ENCODE measurements at regions not wholly inside any gene's neighbourhood (a gene's known extent, or its start where the extent isn't known, plus 50 kb on each side); places are given as distances from the start of the nearest gene placed in this dataset.

- Mint-ChIP-seq H3K36me3 (ENCODE audit: insufficient read depth) (no peaks in the 10 kb centered on the region), H3K4me3 (no peak overlapping the region), H3K4me1 (ENCODE audit: low read depth) (no peaks in the 10 kb centered on the region), H3K27me3 (ENCODE audit: low read depth) (peaks cover 12% of the 10 kb centered on the region), H3K9me3 (peaks cover 9% of the 10 kb centered on the region)
- DNase-seq (no peak), ATAC-seq (no peak)
Measured at GRCh38 chr13:111503376-111503775, 182.9 kb downstream of the TEX29 start.

GRCh38 chr13:111503905-111504695 is 183.7 kb downstream of the TEX29 start:
- H3K27me3 Mint-ChIP-seq (ENCODE audit: low read depth): peaks cover 12% of the 10 kb centered on the region
- DNase-seq (no peak), ATAC-seq (no peak)
- H3K36me3 Mint-ChIP-seq (ENCODE audit: insufficient read depth): no peaks in the 10 kb centered on the region
- H3K4me1 Mint-ChIP-seq (ENCODE audit: low read depth): no peaks in the 10 kb centered on the region
- peaks cover 9% of the 10 kb centered on the region for H3K9me3 Mint-ChIP-seq
- H3K4me3 Mint-ChIP-seq: no peak overlapping the region

- Mint-ChIP-seq H3K4me3 (no peak overlapping the region), H3K27me3 (ENCODE audit: low read depth) (peaks cover 12% of the 10 kb centered on the region), H3K9me3 (peaks cover 9% of the 10 kb centered on the region), H3K36me3 (ENCODE audit: insufficient read depth) (no peaks in the 10 kb centered on the region), H3K4me1 (ENCODE audit: low read depth) (no peaks in the 10 kb centered on the region)
- ATAC-seq: no peak
- no peak for DNase-seq
Measured at GRCh38 chr13:111505175-111505777, 184.8 kb downstream of the TEX29 start.

- H3K9me3 Mint-ChIP-seq: peaks cover 4% of the 10 kb centered on the region
- peaks cover 12% of the 10 kb centered on the region for H3K27me3 Mint-ChIP-seq (ENCODE audit: low read depth)
- H3K4me3 Mint-ChIP-seq: no peak overlapping the region
- no peaks in the 10 kb centered on the region for H3K4me1 Mint-ChIP-seq (ENCODE audit: low read depth)
- no peak for DNase-seq
- ATAC-seq: no peak
- H3K36me3 Mint-ChIP-seq (ENCODE audit: insufficient read depth): no peaks in the 10 kb centered on the region
Measured at GRCh38 chr13:111506125-111506524, 185.7 kb downstream of the TEX29 start.

GRCh38 chr13:111506621-111507020 is 186.2 kb downstream of the TEX29 start:
- ATAC-seq: no peak

GRCh38 chr13:111508164-111508870 is 187.9 kb downstream of the TEX29 start:
- no peak for DNase-seq
- Mint-ChIP-seq H3K4me1 (ENCODE audit: low read depth) (no peaks in the 10 kb centered on the region), H3K36me3 (ENCODE audit: insufficient read depth) (no peaks in the 10 kb centered on the region), H3K27me3 (ENCODE audit: low read depth) (peaks cover 10% of the 10 kb centered on the region), H3K4me3 (no peak overlapping the region), H3K9me3 (no peaks in the 10 kb centered on the region)
- ATAC-seq: no peak

More at GRCh38 chr13:111506621-111507020, 186.2 kb downstream of the TEX29 start:
- Mint-ChIP-seq H3K9me3 (peaks cover 4% of the 10 kb centered on the region), H3K4me3 (no peak overlapping the region), H3K27me3 (ENCODE audit: low read depth) (peaks cover 15% of the 10 kb centered on the region), H3K4me1 (ENCODE audit: low read depth) (no peaks in the 10 kb centered on the region), H3K36me3 (ENCODE audit: insufficient read depth) (no peaks in the 10 kb centered on the region)
- DNase-seq: no peak

- Mint-ChIP-seq H3K4me1 (ENCODE audit: low read depth) (no peaks in the 10 kb centered on the region), H3K36me3 (ENCODE audit: insufficient read depth) (no peaks in the 10 kb centered on the region), H3K27me3 (ENCODE audit: low read depth) (peaks cover 7% of the 10 kb centered on the region), H3K9me3 (no peaks in the 10 kb centered on the region), H3K4me3 (no peak overlapping the region)
- DNase-seq (no peak), ATAC-seq (no peak)
Measured at GRCh38 chr13:111508902-111509509, 188.6 kb downstream of the TEX29 start.

GRCh38 chr13:111510502-111511218 is 190.2 kb downstream of the TEX29 start:
- Mint-ChIP-seq H3K27me3 (ENCODE audit: low read depth) (peaks cover 6% of the 10 kb centered on the region), H3K4me3 (no peak overlapping the region), H3K9me3 (no peaks in the 10 kb centered on the region), H3K4me1 (ENCODE audit: low read depth) (no peaks in the 10 kb centered on the region), H3K36me3 (ENCODE audit: insufficient read depth) (no peaks in the 10 kb centered on the region)
- ATAC-seq (peak in 1 of 2 donors; percentile 17), DNase-seq (no peak)

- ATAC-seq (no peak), DNase-seq (no peak)
- no peaks in the 10 kb centered on the region for H3K36me3 Mint-ChIP-seq (ENCODE audit: insufficient read depth)
- H3K4me3 Mint-ChIP-seq: no peak overlapping the region
- no peaks in the 10 kb centered on the region for H3K9me3 Mint-ChIP-seq
- peaks cover 7% of the 10 kb centered on the region for H3K27me3 Mint-ChIP-seq (ENCODE audit: low read depth)
- no peaks in the 10 kb centered on the region for H3K4me1 Mint-ChIP-seq (ENCODE audit: low read depth)
Measured at GRCh38 chr13:111511219-111511732, 190.8 kb downstream of the TEX29 start.

- DNase-seq (no peak), ATAC-seq (no peak)
- no peak overlapping the region for H3K4me3 Mint-ChIP-seq
- H3K4me1 Mint-ChIP-seq (ENCODE audit: low read depth): no peaks in the 10 kb centered on the region
- no peaks in the 10 kb centered on the region for H3K9me3 Mint-ChIP-seq
- peaks cover 7% of the 10 kb centered on the region for H3K27me3 Mint-ChIP-seq (ENCODE audit: low read depth)
- H3K36me3 Mint-ChIP-seq (ENCODE audit: insufficient read depth): no peaks in the 10 kb centered on the region
Measured at GRCh38 chr13:111511805-111512504, 191.5 kb downstream of the TEX29 start.

- Mint-ChIP-seq H3K4me3 (no peak overlapping the region), H3K9me3 (no peaks in the 10 kb centered on the region), H3K27me3 (ENCODE audit: low read depth) (peaks cover 7% of the 10 kb centered on the region), H3K36me3 (ENCODE audit: insufficient read depth) (no peaks in the 10 kb centered on the region), H3K4me1 (ENCODE audit: low read depth) (no peaks in the 10 kb centered on the region)
- DNase-seq (no peak), ATAC-seq (no peak)
Measured at GRCh38 chr13:111512707-111513106, 192.3 kb downstream of the TEX29 start.

- Mint-ChIP-seq H3K27me3 (ENCODE audit: low read depth) (peaks cover 7% of the 10 kb centered on the region), H3K4me1 (ENCODE audit: low read depth) (no peaks in the 10 kb centered on the region), H3K9me3 (no peaks in the 10 kb centered on the region), H3K4me3 (no peak overlapping the region), H3K36me3 (ENCODE audit: insufficient read depth) (no peaks in the 10 kb centered on the region)
- ATAC-seq (no peak), DNase-seq (no peak)
Measured at GRCh38 chr13:111513766-111514609, 193.5 kb downstream of the TEX29 start.

All from activated T-cell treated with anti-CD3 and anti-CD28 coated beads, Interleukin-2, amount 50 U/mL, for 4 hours (primary cell).